ENCODE measurements at regions not wholly inside any gene's neighbourhood (a gene's known extent, or its start where the extent isn't known, plus 50 kb on each side); places are given as distances from the start of the nearest gene placed in this dataset.

GRCh38 chr9:86695910-86696424 is 251.3 kb downstream of the GAS1 start:
- peak; percentile 9 for DNase-seq (ENCODE audit: low read depth)

GRCh38 chr9:86690034-86690433 is 257.3 kb downstream of the GAS1 start:
- no peak for DNase-seq (ENCODE audit: low read depth)

GRCh38 chr9:86687788-86688187 is 259.5 kb downstream of the GAS1 start:
- DNase-seq (ENCODE audit: low read depth), result no peak

- no peak for DNase-seq (ENCODE audit: low read depth)
Observed at GRCh38 chr9:86685556-86685955, 261.8 kb downstream of the GAS1 start.

- no peak for DNase-seq (ENCODE audit: low read depth)
Observed at GRCh38 chr9:86684148-86684547, 263.2 kb downstream of the GAS1 start.

- DNase-seq (ENCODE audit: low read depth), result no peak
Observed at GRCh38 chr9:86682240-86682639, 265.1 kb downstream of the GAS1 start.

- no peak for DNase-seq (ENCODE audit: low read depth)
Observed at GRCh38 chr9:86679909-86680308, 267.4 kb downstream of the GAS1 start.

- DNase-seq (ENCODE audit: low read depth), result no peak
Observed at GRCh38 chr9:86676396-86676795, 270.9 kb downstream of the GAS1 start.

GRCh38 chr9:86675805-86676204 is 271.5 kb downstream of the GAS1 start:
- no peak for DNase-seq (ENCODE audit: low read depth)

GRCh38 chr9:86674487-86674886 is 272.8 kb downstream of the GAS1 start:
- no peak for DNase-seq (ENCODE audit: low read depth)

- DNase-seq (ENCODE audit: low read depth), result no peak
Observed at GRCh38 chr9:86672966-86673365, 274.3 kb downstream of the GAS1 start.

GRCh38 chr9:86672301-86672700 is 275.0 kb downstream of the GAS1 start:
- DNase-seq (ENCODE audit: low read depth), result no peak

- no peak for DNase-seq (ENCODE audit: low read depth)
Observed at GRCh38 chr9:86671018-86671417, 276.3 kb downstream of the GAS1 start.

GRCh38 chr9:86670536-86670935 is 276.8 kb downstream of the GAS1 start:
- no peak for DNase-seq (ENCODE audit: low read depth)

- no peak for DNase-seq (ENCODE audit: low read depth)
Observed at GRCh38 chr9:86670076-86670475, 277.2 kb downstream of the GAS1 start.

GRCh38 chr9:86669422-86669821 is 277.9 kb downstream of the GAS1 start:
- no peak for DNase-seq (ENCODE audit: low read depth)

- no peak for DNase-seq (ENCODE audit: low read depth)
Observed at GRCh38 chr9:86668488-86668887, 278.8 kb downstream of the GAS1 start.

GRCh38 chr9:86667307-86667706 is 280.0 kb downstream of the GAS1 start:
- DNase-seq (ENCODE audit: low read depth), result peak; percentile 33

GRCh38 chr9:86665416-86665815 is 281.9 kb downstream of the GAS1 start:
- no peak for DNase-seq (ENCODE audit: low read depth)

GRCh38 chr9:86664603-86665002 is 282.7 kb downstream of the GAS1 start:
- DNase-seq (ENCODE audit: low read depth), result no peak

GRCh38 chr9:86663905-86664304 is 283.4 kb downstream of the GAS1 start:
- no peak for DNase-seq (ENCODE audit: low read depth)

GRCh38 chr9:86662890-86663468 is 284.3 kb downstream of the GAS1 start:
- DNase-seq (ENCODE audit: low read depth), result no peak

GRCh38 chr9:86660146-86660943 is 287.0 kb downstream of the GAS1 start:
- DNase-seq (ENCODE audit: low read depth), result peak; percentile 38

All from fibroblast of the conjunctiva (primary cell).